ENCODE measurements at regions not wholly inside any gene's neighbourhood (a gene's known extent, or its start where the extent isn't known, plus 50 kb on each side); places are given as distances from the start of the nearest gene placed in this dataset.

- TF ChIP-seq CTCF (IDR thresholded peaks at IDR 0.05) (no peak), POLR2A (IDR thresholded peaks at IDR 0.05) (no peak), EP300 (IDR thresholded peaks at IDR 0.05) (no peak), POLR2AphosphoS5 (IDR thresholded peaks at IDR 0.05) (no peak)
Observed at GRCh38 chr1:69494221-69494620, 73.5 kb upstream of the LRRC7 start.

Data from gastroesophageal sphincter (tissue), 3 donors.